ENCODE measurements at regions not wholly inside any gene's neighbourhood (a gene's known extent, or its start where the extent isn't known, plus 50 kb on each side); places are given as distances from the start of the nearest gene placed in this dataset.

GRCh38 chr7:46290374-46291049, 369.4 kb upstream of the IGFBP3 start:
- H3K27me3 ChIP-seq (ENCODE audit: control insufficient read depth, insufficient read depth, low read length): no peaks in the 10 kb centered on the region
- CTCF ChIA-PET: interaction anchor here (0.6 kb wide), 2 partner anchors 21 to 336 kb away, joined by 3 to 4 read pairs; no protein-coding TSS in a partner anchor
- in situ Hi-C loops (cut with MboI; ENCODE audit: low sequenced_read_pairs) (no loop called here), dilution Hi-C loops (cut with HindIII; ENCODE audit: low sequenced_read_pairs, unreplicated experiment) (no loop called here), intact Hi-C loops (cut with micrococcal nuclease) (no loop called here)
- peaks cover 18% of the 10 kb centered on the region for H3K4me1 ChIP-seq (ENCODE audit: control insufficient read depth, insufficient read depth, low read length)
- peak overlapping the region; percentile 88 for H3K14ac ChIP-seq (replicated peaks; ENCODE audit: low read depth, low read length)
- POLR2A ChIA-PET (ENCODE audit: unreplicated experiment): no interaction called here
- H3K9me1 ChIP-seq (ENCODE audit: insufficient read depth, low read length): peaks cover 10% of the 10 kb centered on the region
- no peak for TF ChIP-seq RFX5 (IDR thresholded peaks at IDR 0.05; ENCODE audit: low read depth, low read length)
- TF ChIP-seq CEBPB (IDR thresholded peaks at IDR 0.05; ENCODE audit: low read depth, low read length): peak; percentile 43; the same call in 1 of the 2 replicates
- TF ChIP-seq MAZ (IDR thresholded peaks at IDR 0.05; ENCODE audit: borderline replicate concordance, low read depth, low read length): no peak
- TF ChIP-seq SMC3 (IDR thresholded peaks at IDR 0.05; ENCODE audit: low read depth, low read length): no peak
- TF ChIP-seq, protein P1, sequence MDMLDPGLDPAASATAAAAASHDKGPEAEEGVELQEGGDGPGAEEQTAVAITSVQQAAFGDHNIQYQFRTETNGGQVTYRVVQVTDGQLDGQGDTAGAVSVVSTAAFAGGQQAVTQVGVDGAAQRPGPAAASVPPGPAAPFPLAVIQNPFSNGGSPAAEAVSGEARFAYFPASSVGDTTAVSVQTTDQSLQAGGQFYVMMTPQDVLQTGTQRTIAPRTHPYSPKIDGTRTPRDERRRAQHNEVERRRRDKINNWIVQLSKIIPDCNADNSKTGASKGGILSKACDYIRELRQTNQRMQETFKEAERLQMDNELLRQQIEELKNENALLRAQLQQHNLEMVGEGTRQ (IDR thresholded peaks at IDR 0.05; ENCODE audit: low read depth, low read length): no peak
- TF ChIP-seq CHD1 (IDR thresholded peaks at IDR 0.05; ENCODE audit: low read depth, low read length): no peak
- TF ChIP-seq CTCF (conservative IDR thresholded peaks at IDR 0.05; ENCODE audit: low read depth, low read length): no peak
- TF ChIP-seq BHLHE40 (IDR thresholded peaks at IDR 0.05; ENCODE audit: low read depth, low read length): no peak
- peak overlapping the region; percentile 1; the same call in 1 of the 2 replicates for H4K5ac ChIP-seq (ENCODE audit: low read depth, low read length)
- H3K4me2 ChIP-seq (ENCODE audit: low read depth, low read length): no peak overlapping the region
- H2AK5ac ChIP-seq (ENCODE audit: low read depth, low read length): no peak overlapping the region
- no peaks in the 10 kb centered on the region for H3K9me3 ChIP-seq (ENCODE audit: control insufficient read depth, insufficient read depth, low read length)
- no CpG with 5 or more reads among the region's 1 CpG for WGBS, 2 experiments (ENCODE audit: extremely low coverage in 2 of 2, insufficient read length in 1 of 2)
- no peak overlapping the region for H3K56ac ChIP-seq (ENCODE audit: extremely low read depth, insufficient read depth, low read length)
- ATAC-seq (ENCODE audit: low read depth) (no peak), DNase-seq (no peak)
- no peaks in the 10 kb centered on the region for H4K20me1 ChIP-seq (ENCODE audit: insufficient read depth, low read length)
- H2BK20ac ChIP-seq (ENCODE audit: low read depth, low read length): peak overlapping the region; percentile 85
- no peak overlapping the region for H2BK15ac ChIP-seq (ENCODE audit: low read depth, low read length)
- H3K79me1 ChIP-seq (ENCODE audit: low read depth in 1 of 2, low read length in 2 of 2): no peaks in the 10 kb centered on the region
- peak overlapping the region; percentile 45 for H4K91ac ChIP-seq (ENCODE audit: insufficient read depth, low read depth, low read length)
- no peak overlapping the region for H3K4me3 ChIP-seq (ENCODE audit: insufficient read depth, low read depth, low read length)
- H2BK5ac ChIP-seq (ENCODE audit: low read depth, low read length, poor library complexity, severe bottlenecking): peak overlapping the region; percentile 0
- H3K23ac ChIP-seq (ENCODE audit: low read depth, low read length): 0 out of 2 replicates have a peak overlapping the region, but pooled peaks have one; percentile 53
- H4K8ac ChIP-seq (ENCODE audit: low read depth in 2 of 2, low read length in 2 of 2): peak overlapping the region; percentile 12 to 60; a peak in 2 of 4 replicates
- no peaks in the 10 kb centered on the region for H3K36me3 ChIP-seq (ENCODE audit: control insufficient read depth, insufficient read depth, low read length)
- H2BK120ac ChIP-seq (ENCODE audit: low read depth, low read length): peak overlapping the region; percentile 75
- H3K27ac ChIP-seq (ENCODE audit: insufficient read depth, low read length): no peak overlapping the region
- H2AFZ ChIP-seq (replicated peaks; ENCODE audit: low read length, poor library complexity): peak overlapping the region; percentile 36
- no TSS peak for BruUV-seq (replicated peaks)
- no peak overlapping the region for H3K9ac ChIP-seq (ENCODE audit: low read depth, low read length)
- H3K18ac ChIP-seq (ENCODE audit: low read depth, low read length): peak overlapping the region; percentile 51; the same call in 1 of the 2 replicates
- peak overlapping the region; percentile 77 for H3K4ac ChIP-seq (ENCODE audit: low read depth, low read length)
- no peak overlapping the region for H2AK9ac ChIP-seq (replicated peaks; ENCODE audit: low read depth, low read length, poor library complexity)

Data from IMR-90 (cell line).